Uterus (tissue), 2 donors: ENCODE measurements at regions not wholly inside any gene's neighbourhood (a gene's known extent, or its start where the extent isn't known, plus 50 kb on each side); places are given as distances from the start of the nearest gene placed in this dataset.

ENCODE experiments used
- CTCF ChIP-seq, 4 experiments: fragments of 200-600 bp in 2 of 4; fragments of 450-650 bp in 2 of 4; sonication (generic) in 2 of 4; IDR thresholded peaks; one replicate each; pipeline ENCODE4 v1.5.1; 2016 to 2019; ENCODE audit warnings: antibody characterized with exemption in 4 of 4, mild to moderate bottlenecking in 2 of 4, moderate library complexity in 1 of 4
- POLR2A ChIP-seq, 2 donors: fragments of 450-650 bp; IDR thresholded peaks; one replicate each; pipeline ENCODE4 v1.6.1; 2016; ENCODE audit warnings: antibody characterized with exemption in 2 of 2, mild to moderate bottlenecking in 1 of 2, moderate library complexity in 1 of 2

- TF ChIP-seq CTCF (IDR thresholded peaks at IDR 0.05): no peak
- no peak for TF ChIP-seq POLR2A (IDR thresholded peaks at IDR 0.05)
Measured at GRCh38 chr3:102095383-102095782, 246.1 kb downstream of the NFKBIZ start.
